NCI-H1930 (cell line): ENCODE measurements at regions not wholly inside any gene's neighbourhood (a gene's known extent, or its start where the extent isn't known, plus 50 kb on each side); places are given as distances from the start of the nearest gene placed in this dataset.

Experiments
- DNase-seq, 2 experiments: peaks; one replicate each; lab custom pipeline; 2025; lab: John Stamatoyannopoulos, UW

DNA sequence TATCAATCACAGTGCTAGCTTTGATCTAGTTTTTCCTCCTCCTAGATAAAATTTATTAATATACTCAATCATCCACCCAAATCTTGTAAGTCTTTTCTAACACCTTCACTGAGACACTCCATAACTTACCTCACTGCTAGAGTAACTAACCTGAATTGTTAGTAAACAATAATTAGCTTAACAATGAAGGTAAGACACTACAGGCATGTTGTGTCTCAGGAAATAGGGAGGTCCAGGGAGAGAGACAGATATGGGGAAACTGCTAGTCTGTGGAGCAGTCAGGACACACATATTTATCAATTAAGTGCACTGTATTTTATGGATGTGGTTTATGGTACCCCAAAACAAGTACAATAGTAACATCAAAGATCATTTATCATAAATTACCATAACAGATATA, 94.2 kb upstream of the SSTR1 start:
- no peak for DNase-seq

DNA sequence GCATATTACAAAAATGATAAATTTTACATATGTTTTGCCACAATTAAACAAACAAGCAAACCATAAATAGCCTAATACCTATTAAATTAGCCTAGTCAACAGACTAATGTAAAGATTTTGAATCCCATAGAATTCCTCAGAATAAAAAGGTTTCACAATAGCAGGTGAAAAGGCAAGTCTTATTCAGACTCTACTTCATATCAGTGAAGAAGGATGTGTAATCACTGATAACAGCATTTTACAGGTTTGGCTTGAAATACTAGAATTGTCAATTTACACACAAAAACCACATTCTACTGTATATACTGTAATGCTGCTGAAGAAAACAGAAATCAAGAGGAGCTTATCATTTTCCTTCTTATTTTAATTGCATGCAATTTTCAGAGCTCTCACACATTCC, 90.8 kb upstream of the SSTR1 start:
- DNase-seq: no peak

GRCh38 chr14:38120109-38120508, 87.6 kb upstream of the SSTR1 start:
- no peak for DNase-seq

- DNase-seq: no peak
Observed at GRCh38 chr14:38121320-38122020, 86.2 kb upstream of the SSTR1 start.

- DNase-seq: no peak
Observed at GRCh38 chr14:38122241-38122640, 85.5 kb upstream of the SSTR1 start.

DNA sequence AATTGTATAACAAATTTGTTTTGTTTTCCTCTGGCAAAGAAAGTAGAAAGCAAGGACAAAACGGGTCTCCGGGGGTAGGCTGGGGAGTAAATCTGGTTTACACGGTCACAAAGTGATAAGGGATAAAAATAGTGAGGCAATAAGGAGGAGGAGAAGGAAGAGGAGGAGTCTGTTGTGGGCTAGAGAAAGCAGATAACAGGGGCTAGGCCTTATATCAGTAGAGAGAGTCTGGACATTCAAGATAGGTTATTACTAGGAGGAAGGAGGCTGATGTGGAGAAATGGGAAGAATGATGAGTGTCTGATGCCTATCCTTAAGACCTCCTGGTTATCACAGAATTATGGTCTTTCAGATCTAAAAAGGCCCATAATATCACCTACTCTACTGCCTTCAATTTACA, 83.2 kb upstream of the SSTR1 start:
- DNase-seq: no peak

DNA sequence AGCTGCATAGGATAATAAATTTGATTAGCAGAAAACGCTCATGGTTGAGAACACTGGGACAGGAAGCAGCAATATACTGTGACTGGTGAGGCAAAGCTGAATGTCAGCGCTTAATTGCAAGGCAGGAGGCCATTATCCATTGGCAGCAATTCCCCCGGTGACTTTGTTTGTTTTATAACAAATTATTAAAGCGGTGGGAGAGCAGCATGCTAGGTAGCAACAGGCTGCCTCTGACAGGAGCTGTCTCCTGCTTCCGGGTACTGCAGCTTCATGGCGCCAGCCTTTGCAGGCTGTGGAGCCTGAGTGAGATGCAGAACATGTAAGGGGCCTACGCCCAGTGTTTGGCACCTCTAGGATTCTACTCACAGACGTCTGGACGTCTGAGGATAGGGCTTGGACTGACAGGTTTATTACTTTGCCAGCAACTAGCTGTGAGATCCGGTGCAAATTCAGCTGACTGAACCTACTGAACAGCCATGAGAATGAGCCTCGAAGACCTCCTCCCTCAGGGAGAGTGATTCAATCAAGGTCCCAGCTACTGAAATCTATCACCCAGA, 82.1 kb upstream of the SSTR1 start:
- DNase-seq: no peak

GRCh38 chr14:38127356-38127755, 80.3 kb upstream of the SSTR1 start:
- no peak for DNase-seq

DNA sequence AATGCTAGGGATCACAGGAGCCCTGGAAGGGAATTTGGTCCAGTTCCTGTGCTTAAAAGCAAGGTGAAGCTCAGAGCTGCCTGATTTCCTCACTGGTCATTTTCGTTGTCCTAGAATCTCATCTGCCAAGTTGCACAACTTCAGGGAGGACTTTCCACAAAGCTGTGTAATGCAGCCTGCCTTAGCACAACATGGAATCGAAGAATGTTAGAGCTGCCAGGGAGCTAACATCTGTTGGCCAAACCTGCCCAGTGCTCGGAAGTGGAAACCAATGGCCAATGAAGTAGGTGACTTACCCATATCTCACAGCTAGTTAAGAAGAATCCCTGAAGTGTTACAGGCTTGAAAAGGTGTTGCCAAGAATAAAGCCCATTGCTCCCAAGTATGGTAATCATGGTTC, 79.9 kb upstream of the SSTR1 start:
- no peak for DNase-seq

- no peak for DNase-seq
Observed at GRCh38 chr14:38128640-38129039, 79.1 kb upstream of the SSTR1 start.

- DNase-seq: no peak
Observed at GRCh38 chr14:38129192-38129591, 78.5 kb upstream of the SSTR1 start.

DNA sequence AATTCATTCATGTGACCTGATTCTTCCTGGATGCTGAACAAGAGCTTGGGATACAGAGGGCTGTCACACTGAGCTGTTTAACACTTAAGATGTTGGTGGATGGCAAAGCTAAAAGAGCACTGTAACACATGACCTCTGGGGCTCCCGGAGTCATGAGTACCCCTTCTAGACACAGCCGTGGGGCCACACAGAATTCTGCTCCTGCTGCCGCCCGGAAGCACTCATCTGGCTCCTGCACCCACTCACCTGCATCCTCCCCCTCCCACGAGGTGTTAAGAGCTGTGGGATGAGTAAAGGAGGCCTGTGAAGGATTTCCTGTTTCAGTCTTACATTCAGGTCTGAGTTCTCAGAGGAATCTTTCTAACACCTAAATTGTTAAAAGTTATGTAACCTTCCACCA, 78.0 kb upstream of the SSTR1 start:
- DNase-seq: no peak

DNA sequence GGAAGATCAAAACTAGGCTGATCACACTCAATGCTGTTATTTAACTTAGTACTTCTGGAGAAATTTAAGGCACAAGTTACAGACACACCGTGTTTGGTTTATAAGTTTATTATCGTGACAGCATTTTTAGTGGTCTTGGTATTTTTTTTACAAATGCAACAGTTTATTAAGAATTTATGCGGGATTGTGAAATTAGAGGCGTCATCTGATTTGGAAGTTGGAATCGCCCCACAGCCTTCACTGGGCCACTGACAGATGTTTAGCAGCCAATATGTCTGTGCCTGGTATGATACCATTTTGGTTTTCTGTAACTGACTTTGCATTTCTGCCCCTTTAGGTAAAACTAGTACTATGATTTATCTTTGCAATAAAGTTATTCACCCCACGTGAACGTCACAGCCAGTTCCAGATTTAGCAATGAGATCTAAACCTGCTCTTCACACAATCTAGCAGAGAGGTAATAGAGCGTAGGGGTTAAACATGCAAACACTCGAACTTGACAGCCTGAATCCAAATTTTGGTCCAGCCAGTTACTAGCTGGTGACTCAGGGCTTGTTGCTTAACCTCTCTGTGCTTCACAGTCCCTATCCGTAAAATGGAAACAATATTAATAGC, 73.2 kb upstream of the SSTR1 start:
- no peak for DNase-seq

DNA sequence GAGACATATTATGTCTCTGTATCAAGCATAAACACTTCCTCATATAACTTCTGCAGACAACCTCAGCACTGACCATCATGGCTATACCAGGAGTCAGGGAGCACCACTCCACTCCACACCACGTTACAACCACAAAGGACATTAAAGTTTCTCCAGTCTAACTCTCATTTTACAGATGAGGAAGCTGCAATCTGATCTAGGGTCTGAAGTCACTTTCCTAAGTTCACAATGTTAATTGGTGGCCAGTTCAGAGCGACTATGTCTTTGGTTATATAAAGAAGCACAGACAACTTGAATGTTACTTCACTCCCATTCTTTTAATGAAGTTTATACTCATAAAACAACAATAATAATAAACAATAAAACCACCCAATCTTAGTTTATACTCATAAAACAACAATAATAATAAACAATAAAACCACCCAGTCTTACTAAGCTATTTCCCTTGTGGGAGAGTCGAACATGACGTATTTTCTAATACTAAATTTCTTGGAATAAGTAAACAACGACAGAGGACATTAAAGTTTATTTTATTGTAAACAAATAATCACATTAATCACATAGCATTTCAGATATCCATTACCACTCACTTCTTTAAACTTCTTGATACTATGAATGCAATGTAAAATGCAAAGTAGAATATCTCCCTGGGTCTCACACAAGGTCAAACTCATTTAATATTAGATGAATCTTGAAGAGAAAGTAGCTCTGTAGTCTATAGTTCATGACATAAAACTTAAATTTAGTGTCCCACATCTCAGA, 72.4 kb upstream of the SSTR1 start:
- DNase-seq: no peak

- no peak for DNase-seq
Observed at GRCh38 chr14:38137005-38137404, 70.7 kb upstream of the SSTR1 start.

DNA sequence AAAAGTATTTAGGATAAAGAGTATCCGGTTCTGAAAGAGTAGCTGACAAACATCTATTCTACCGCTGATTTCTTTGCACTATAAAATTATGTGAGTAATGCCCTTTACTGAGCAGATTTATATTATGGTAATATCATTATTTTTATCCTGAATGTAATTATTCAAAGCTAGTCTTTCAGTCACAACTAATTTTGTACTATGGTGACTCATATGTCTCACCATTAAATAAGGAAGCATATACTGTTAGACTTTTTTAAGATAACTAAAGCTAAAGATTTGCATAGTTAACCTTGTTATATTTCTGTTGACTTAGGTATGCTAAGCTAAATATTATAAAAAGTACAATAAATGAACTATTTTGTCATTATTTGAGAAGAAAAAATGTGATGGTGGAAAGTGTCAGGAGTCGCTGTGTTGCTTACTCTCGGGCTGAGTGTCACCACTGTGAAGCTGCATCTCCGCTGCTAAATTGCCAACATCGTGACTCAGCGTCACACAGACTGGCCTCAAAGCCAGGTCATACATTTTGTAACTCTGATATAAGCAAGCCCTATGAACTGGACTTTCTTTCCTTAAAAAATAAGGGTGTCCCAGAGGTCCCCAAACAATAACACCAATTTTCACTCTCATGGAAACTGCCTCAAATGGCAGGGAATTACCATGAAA, 69.1 kb upstream of the SSTR1 start:
- DNase-seq: no peak

- DNase-seq: no peak
Observed at GRCh38 chr14:38139926-38140325, 67.8 kb upstream of the SSTR1 start.

GRCh38 chr14:38143170-38143569, 64.5 kb upstream of the SSTR1 start:
- no peak for DNase-seq

- DNase-seq: no peak
Observed at GRCh38 chr14:38143659-38144505, 63.8 kb upstream of the SSTR1 start.

DNA sequence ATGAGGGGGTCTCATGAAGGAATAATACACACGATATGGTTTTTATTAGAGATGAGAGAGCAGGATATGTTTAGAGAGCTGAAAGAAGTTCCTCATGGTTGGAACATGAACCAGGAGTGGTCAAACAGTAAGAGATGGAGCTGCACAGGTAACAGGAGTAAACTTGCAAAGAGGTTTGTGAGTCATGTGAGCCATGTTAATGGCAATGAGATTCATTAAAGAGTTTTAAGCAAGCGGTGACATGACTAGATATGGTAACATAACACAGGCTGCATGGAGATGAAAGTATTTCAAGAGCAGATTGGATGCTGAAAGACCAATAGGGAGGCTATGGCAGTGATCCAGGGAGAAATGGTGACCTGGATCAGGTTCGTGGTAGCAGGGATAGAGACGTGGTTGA, 62.6 kb upstream of the SSTR1 start:
- DNase-seq: no peak

GRCh38 chr14:38150075-38150474, 57.6 kb upstream of the SSTR1 start:
- no peak for DNase-seq
